ENCODE measurements at regions not wholly inside any gene's neighbourhood (a gene's known extent, or its start where the extent isn't known, plus 50 kb on each side); places are given as distances from the start of the nearest gene placed in this dataset.
A peak's percentile ranks its signal among the peaks of the same experiment; 100 is the strongest.

- TF ChIP-seq GLIS3 (CRISPR knock-in tag; IDR thresholded peaks at IDR 0.05) (no peak), OSR1 (CRISPR knock-in tag; IDR thresholded peaks at IDR 0.05) (no peak), ISL1 (CRISPR knock-in tag; IDR thresholded peaks at IDR 0.05) (no peak), ZFP30 (CRISPR knock-in tag; IDR thresholded peaks at IDR 0.05) (no peak), PPARA (CRISPR knock-in tag; IDR thresholded peaks at IDR 0.05; ENCODE audit: borderline replicate concordance) (no peak), ESRRG (CRISPR knock-in tag; IDR thresholded peaks at IDR 0.05) (no peak), CSDC2 (CRISPR knock-in tag; IDR thresholded peaks at IDR 0.05) (no peak), TOX (CRISPR knock-in tag; IDR thresholded peaks at IDR 0.05; ENCODE audit: borderline replicate concordance) (no peak), ARNTL (CRISPR knock-in tag; IDR thresholded peaks at IDR 0.05; ENCODE audit: borderline replicate concordance, low read depth) (no peak), ZC3H10 (CRISPR knock-in tag; IDR thresholded peaks at IDR 0.05) (no peak), TCF4 (CRISPR knock-in tag; IDR thresholded peaks at IDR 0.05; ENCODE audit: borderline replicate concordance) (no peak), RARB (CRISPR knock-in tag; IDR thresholded peaks at IDR 0.05) (no peak)
- no peak for ATAC-seq
These were observed 203.4 kb upstream of the POU3F3 start for GRCh38 chr2:104650405-104650996.

GRCh38 chr2:104654811-104655210 is 199.1 kb upstream of the POU3F3 start:
- ATAC-seq = peak; percentile 32; the same call in 1 of the 3 replicates

GRCh38 chr2:104656571-104657163 is 197.2 kb upstream of the POU3F3 start:
- TF ChIP-seq TOX (CRISPR knock-in tag; IDR thresholded peaks at IDR 0.05; ENCODE audit: borderline replicate concordance) = no peak
- no peak for TF ChIP-seq PATZ1 (CRISPR knock-in tag; IDR thresholded peaks at IDR 0.05; ENCODE audit: borderline replicate concordance)
- TF ChIP-seq BACH2 (CRISPR knock-in tag; IDR thresholded peaks at IDR 0.05; ENCODE audit: borderline replicate concordance) = no peak
- no peak for TF ChIP-seq ARNTL (CRISPR knock-in tag; IDR thresholded peaks at IDR 0.05; ENCODE audit: borderline replicate concordance, low read depth)
- TF ChIP-seq CSDC2 (CRISPR knock-in tag; IDR thresholded peaks at IDR 0.05) = no peak
- no peak for TF ChIP-seq RARB (CRISPR knock-in tag; IDR thresholded peaks at IDR 0.05)
- TF ChIP-seq ZFP3 (CRISPR knock-in tag; IDR thresholded peaks at IDR 0.05) = no peak
- no peak for ATAC-seq

More at GRCh38 chr2:104654811-104655210, 199.1 kb upstream of the POU3F3 start:
- TF ChIP-seq BACH2 (CRISPR knock-in tag; IDR thresholded peaks at IDR 0.05; ENCODE audit: borderline replicate concordance) (no peak), OSR1 (CRISPR knock-in tag; IDR thresholded peaks at IDR 0.05) (no peak), ARNTL (CRISPR knock-in tag; IDR thresholded peaks at IDR 0.05; ENCODE audit: borderline replicate concordance, low read depth) (no peak), ZNF565 (CRISPR knock-in tag; conservative IDR thresholded peaks at IDR 0.05; ENCODE audit: low read depth) (no peak), RARB (CRISPR knock-in tag; IDR thresholded peaks at IDR 0.05) (no peak), TOX (CRISPR knock-in tag; IDR thresholded peaks at IDR 0.05; ENCODE audit: borderline replicate concordance) (no peak), CREB5 (CRISPR knock-in tag; IDR thresholded peaks at IDR 0.05; ENCODE audit: low read depth) (no peak), TCF4 (CRISPR knock-in tag; IDR thresholded peaks at IDR 0.05; ENCODE audit: borderline replicate concordance) (peak; percentile 77), ZC3H10 (CRISPR knock-in tag; IDR thresholded peaks at IDR 0.05) (no peak), TSHZ2 (CRISPR knock-in tag; IDR thresholded peaks at IDR 0.05) (peak; percentile 56; the same call in 1 of the 2 replicates), ZNF70 (CRISPR knock-in tag; IDR thresholded peaks at IDR 0.05) (no peak), ZFP3 (CRISPR knock-in tag; IDR thresholded peaks at IDR 0.05) (no peak), ZFP30 (CRISPR knock-in tag; IDR thresholded peaks at IDR 0.05) (no peak), ESRRG (CRISPR knock-in tag; IDR thresholded peaks at IDR 0.05) (no peak)

- no peak for ATAC-seq
- no peak for TF ChIP-seq PATZ1 (CRISPR knock-in tag; IDR thresholded peaks at IDR 0.05; ENCODE audit: borderline replicate concordance)
- TF ChIP-seq ARNTL (CRISPR knock-in tag; IDR thresholded peaks at IDR 0.05; ENCODE audit: borderline replicate concordance, low read depth) = no peak
- TF ChIP-seq POU6F1 (CRISPR knock-in tag; IDR thresholded peaks at IDR 0.05; ENCODE audit: borderline replicate concordance, low read depth) = no peak
- TF ChIP-seq GLIS3 (CRISPR knock-in tag; IDR thresholded peaks at IDR 0.05) = no peak
- no peak for TF ChIP-seq CSRNP3 (CRISPR knock-in tag; IDR thresholded peaks at IDR 0.05)
- no peak for TF ChIP-seq TCF4 (CRISPR knock-in tag; IDR thresholded peaks at IDR 0.05; ENCODE audit: borderline replicate concordance)
- no peak for TF ChIP-seq ISL1 (CRISPR knock-in tag; IDR thresholded peaks at IDR 0.05)
- TF ChIP-seq BACH2 (CRISPR knock-in tag; IDR thresholded peaks at IDR 0.05; ENCODE audit: borderline replicate concordance) = no peak
- TF ChIP-seq ESRRG (CRISPR knock-in tag; IDR thresholded peaks at IDR 0.05) = no peak
- no peak for TF ChIP-seq ZC3H10 (CRISPR knock-in tag; IDR thresholded peaks at IDR 0.05)
These were observed 195.6 kb upstream of the POU3F3 start for GRCh38 chr2:104658144-104658835.

Data from SK-N-SH treated with all-trans-retinoic acid at 6 μM for 48 hours (cell line).